SK-N-MC (cell line): ENCODE measurements at regions not wholly inside any gene's neighbourhood (a gene's known extent, or its start where the extent isn't known, plus 50 kb on each side); places are given as distances from the start of the nearest gene placed in this dataset.

ENCODE experiments used
- EZH2 ChIP-seq: fragments of 200-600 bp; sonication (generic); IDR thresholded peaks from one replicate; pipeline ENCODE4 v1.6.1; 2017; ENCODE audit warnings: antibody characterized with exemption
- FOXP2 ChIP-seq: optimal IDR thresholded peaks from 2 replicates; pipeline ENCODE3; 2011; ENCODE audit warnings: mild to moderate bottlenecking, moderate library complexity; ENCODE audit not compliant: insufficient read depth; ENCODE audit errors: extremely low read length, control extremely low read depth
- POLR2AphosphoS5 ChIP-seq: IDR thresholded peaks from 2 replicates; pipeline ENCODE4 v1.6.1; 2012; ENCODE audit warnings: mild to moderate bottlenecking, low read depth, low read length, borderline replicate concordance

- TF ChIP-seq POLR2AphosphoS5 (no peak), EZH2 (no peak), FOXP2 (no peak)
Observed at GRCh38 chrX:151812661-151813060, 78.1 kb downstream of the CNGA2 start.
